GM18868 (cell line): ENCODE measurements at regions not wholly inside any gene's neighbourhood (a gene's known extent, or its start where the extent isn't known, plus 50 kb on each side); places are given as distances from the start of the nearest gene placed in this dataset.
"Not testable (repeated sequence)": the region's sequence is repeated elsewhere in the genome, so short reads cannot be mapped to it uniquely, and the experiment has no call there.

Source experiments
- ATAC-seq: cut with Tn5 transposase; IDR thresholded peaks from one replicate; pipeline ENCODE4 v1.9.1; 2021; ENCODE audit warnings: mild to moderate bottlenecking, moderate library complexity; ENCODE audit not compliant: unreplicated experiment

DNA sequence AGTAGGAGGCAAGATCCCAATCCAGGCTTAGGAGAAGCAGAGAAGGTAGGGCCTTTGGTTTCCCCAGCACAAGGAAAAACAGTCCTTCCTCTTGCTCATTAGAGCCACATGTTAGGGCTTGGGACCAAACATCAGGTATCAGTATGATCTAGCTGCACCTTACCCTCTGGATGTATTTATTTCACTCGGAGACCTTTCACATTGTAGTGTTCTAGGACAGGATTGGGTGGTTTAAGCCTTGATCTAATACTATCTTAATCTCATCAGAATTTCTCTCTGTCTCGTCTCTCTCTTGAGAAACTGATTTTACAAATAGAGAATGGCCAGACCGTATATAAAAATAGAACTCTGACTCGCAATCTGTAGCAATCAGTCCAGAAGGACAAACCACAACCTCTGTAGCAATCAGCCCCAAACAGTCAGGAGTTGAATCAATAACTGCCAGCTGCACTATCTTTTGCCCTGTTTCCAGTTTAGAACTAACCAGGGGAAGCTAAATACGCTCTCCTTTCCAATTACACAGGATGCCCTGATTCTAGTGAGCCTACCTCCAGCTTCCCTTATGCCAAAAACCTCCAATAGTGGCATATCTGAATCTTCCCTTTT lies 207.1 kb downstream of the TDRD15 start:
- no peak for ATAC-seq

DNA sequence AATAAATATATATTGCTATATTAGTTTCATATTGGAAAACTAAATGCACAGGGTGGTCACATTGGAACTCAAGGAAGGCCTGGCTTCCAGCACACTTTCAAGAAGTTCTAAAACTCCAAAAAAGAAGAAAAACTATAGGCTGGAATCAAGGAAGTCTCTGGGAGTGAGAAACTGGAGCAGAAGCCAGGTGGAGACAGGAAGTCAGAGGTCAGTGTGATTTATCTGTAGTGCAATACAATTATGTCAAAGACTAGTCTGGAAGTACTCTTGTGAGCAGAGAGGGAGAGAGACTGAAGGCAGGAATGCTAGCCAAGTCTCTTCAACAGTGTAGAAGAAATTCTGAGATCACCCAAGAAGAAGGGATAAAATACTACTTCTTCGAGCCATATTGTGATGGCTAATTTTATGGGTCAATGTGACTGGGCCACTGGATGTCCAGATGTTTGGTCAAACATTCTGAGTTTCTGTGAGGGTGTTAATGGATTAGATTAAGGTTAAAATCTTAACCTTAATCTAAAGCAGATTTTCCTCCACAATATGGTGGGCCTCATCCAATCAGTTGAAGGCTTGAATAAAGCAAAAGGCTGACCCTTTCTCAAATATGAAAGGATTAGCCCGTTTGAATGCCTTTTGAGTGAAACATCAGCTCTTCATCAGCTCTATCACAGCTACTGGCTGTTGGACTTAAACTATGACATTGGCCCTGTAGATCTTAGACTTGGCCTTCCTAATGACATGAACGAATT lies 208.0 kb downstream of the TDRD15 start:
- no peak for ATAC-seq

DNA sequence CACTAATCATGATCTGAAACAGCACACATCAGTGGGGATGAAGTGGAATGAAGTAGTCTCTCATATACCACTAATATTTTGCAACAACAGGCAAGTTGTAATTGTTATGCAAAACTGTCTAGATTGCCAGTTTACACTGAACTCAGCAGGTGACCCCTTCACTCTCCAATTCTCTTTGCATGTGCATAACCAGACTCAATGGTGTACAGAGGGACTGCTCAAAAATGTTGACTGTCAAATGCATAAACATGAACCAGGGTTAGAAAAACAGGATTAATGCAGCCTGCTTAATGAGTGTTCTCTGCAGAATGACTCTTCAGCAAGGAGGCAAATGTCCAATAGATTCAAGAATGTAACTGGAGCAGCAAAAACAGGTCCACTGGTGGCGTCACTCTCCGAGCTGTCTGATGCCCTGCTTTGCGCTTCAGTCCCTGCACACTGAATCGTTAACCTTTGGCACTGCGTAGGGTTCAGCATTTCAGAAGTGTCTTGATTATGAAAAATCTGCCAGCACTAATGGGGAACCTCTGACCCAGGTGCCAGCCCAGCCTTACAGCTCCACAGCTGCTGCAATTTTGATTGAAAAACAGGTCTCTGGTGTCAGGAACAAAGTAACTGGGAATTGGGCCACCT lies 209.3 kb downstream of the TDRD15 start:
- ATAC-seq = no peak

DNA sequence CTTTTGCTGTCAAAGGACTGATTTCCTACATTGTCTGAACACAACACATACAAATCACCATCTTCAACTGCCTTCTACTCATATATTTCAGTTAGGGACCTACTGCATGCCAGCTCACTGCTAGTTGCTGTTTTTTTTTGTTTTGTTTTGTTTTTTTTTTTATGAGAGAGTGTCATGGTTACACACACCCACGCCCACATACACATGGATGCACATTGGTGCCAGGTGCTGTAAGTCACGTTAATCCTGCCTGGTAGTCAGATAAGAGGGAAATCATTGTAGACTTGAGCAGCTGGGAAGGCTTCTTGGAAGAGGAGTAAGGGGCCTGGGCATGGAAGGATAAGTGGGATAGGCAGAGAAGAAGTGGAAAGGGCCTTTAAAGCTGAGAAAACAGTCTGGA lies 209.9 kb downstream of the TDRD15 start:
- no peak for ATAC-seq

DNA sequence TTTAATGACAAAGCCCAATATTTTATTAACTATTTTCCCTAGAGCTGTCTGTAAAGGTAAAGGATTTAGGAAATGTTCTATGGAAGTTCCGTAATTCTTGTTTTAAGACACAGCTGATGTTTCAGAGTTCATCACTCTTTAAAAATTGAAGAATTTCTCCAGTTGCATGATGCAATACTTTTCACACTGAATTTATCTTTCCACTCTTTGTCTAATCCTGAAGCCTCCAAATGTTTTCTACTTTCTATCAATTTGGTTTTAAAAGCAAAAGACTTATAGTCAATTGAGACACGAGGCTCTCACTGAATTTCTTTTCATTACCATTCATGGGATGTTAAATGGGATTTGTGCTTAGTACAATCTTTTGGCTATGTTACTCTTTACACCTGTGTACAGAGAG lies 223.2 kb downstream of the TDRD15 start:
- no peak for ATAC-seq

DNA sequence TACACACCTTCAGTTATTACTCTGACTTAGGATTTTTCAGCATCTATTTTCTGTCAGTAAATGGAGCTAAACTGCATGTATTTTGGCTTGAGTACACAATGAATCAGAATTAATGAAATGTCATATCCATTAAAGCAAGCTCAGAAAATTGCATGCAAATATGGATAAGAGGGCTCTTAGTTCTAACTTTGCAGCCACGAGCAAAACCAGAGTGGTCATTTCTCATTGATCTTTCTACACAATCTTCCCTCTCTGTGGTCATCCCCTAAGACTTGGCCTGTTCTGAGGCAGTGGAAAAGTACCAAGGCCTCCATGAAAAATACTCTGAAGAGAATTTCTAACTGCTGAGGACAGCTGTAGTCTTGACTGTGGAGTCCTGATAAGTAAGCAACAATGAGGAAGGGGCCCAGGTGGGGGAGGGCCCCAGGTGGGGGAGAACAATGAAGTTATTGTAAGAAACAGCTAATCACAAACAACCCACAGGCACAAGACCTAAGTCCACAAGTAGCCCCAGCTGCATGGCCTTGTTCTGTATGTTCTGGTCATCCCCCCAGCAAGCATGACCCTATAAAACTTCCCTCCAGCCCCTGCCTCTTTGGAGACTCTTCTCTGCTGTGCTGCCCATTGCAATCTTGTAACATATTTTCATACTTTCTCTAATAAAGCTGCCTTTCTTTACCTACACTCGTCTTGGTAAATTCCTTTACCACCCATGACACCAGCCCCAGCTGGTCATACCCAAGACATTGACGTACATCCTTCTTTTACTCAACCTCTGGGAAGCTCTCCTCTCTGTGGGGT lies 230.3 kb downstream of the TDRD15 start:
- no peak for ATAC-seq

DNA sequence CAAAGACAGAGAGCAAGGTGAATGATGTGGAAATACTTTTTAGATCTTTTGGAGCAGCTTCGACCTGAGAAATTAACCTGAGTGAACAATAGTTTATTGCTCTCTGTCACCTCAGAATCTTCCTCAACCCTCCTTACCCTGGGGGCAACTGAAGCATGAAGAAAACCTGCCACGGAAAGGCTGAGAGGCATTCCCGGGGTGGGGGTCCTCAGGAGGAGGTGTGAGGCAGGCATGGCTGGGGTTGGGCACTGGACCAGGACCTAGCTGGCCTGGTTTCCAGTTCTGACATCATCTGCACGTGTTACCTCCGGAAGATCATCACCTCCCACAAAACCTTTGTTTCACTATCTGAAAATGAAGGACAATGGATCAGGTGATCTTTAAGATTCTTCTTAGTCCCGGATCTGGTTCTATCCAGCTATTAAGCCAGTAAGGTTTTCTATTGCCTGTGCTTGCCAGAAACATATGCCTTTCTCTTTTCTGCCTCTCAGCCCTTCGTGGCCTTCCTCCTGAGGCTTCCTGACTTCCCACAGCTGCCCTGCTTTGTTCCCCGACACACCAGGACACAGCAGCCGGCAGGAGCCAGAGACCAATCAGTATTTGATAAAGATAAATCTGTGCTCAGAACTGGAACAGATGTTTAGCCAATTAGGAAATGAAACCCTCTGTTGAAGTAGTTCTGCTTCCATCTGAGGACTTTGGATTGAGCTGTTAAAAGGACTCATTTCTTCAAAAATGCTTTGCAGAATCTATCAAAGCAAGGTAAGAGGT lies 232.5 kb downstream of the TDRD15 start:
- no peak for ATAC-seq

DNA sequence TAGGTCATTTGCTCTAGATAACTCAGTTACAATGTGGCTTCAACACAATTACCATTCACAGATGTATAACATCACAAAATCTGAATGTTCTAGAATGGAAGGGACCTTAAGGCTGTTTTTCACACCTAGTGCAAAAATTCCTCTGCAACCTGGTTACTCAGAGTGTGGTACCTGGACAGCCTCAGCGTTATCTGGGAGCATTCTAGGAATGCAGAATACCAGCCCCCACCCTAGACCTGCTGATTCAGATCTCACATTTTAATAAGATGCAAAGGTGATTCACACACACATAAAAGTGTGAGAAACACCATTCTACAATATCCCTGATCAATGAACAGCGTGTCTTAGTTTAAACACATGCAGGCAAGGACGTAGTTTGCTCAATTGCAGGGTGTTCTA lies 233.1 kb downstream of the TDRD15 start:
- ATAC-seq = no peak

DNA sequence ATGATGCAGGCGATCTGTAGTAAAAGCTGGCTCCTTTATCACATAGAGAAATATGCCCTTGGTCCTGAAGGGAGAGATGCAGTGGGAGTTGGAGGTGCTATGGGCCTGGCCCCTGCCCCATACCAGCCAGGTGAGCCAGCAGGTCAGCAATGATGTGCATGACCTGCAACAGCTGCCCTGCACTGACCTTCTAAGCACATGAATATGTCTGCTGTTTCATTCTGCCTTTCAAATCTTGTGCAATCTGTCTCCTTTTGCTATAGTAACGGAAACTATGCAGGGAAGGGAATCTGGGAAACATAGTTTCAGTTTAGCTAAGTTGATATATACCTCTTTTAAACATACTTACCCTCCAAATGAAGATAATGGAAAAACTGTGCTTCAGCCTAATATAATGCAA lies 235.2 kb downstream of the TDRD15 start:
- ATAC-seq = no peak

DNA sequence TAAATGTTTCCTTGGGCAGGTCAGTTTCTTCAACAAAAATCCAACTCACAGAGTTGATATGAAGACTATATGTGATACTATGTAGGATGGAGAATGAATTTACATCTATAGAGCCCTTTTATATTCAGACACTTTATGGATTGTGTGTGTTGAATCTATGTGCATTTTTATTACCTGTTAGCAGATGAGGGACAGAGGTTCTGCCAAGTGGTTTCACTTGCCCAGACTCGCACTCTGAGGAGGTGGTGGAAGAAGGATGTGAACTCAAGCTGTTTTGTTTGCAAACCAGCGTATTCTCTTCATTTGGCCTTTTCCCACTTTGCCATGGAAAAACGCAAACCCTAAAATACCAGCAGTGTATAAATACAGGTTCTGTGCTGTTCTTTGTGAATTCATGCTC lies 237.6 kb downstream of the TDRD15 start:
- ATAC-seq = no peak

DNA sequence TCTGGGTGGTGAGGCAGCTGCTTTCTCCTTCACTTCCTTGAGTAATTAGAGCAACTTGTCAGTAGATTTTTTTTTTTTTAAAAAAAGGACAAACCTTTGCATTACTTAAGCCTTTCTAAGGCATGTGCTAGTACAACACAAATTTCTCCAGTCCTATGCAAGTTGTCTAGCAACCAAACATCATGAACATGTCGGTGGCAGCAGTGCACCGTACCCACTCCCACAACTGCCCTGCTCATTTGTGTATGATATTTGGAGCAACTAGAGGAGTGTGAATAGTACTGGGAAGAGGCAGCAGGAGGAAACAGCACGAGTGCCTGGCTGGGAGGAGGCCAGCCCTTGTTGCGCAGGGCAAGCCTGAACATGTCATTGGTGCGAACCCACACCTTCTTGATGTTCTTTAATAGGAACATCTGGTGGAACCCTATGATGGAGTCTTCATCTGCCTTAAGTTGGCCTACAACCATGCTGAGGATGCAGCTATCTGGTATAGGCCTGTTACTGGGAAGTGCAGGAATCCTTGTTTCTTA lies 238.3 kb downstream of the TDRD15 start:
- no peak for ATAC-seq

DNA sequence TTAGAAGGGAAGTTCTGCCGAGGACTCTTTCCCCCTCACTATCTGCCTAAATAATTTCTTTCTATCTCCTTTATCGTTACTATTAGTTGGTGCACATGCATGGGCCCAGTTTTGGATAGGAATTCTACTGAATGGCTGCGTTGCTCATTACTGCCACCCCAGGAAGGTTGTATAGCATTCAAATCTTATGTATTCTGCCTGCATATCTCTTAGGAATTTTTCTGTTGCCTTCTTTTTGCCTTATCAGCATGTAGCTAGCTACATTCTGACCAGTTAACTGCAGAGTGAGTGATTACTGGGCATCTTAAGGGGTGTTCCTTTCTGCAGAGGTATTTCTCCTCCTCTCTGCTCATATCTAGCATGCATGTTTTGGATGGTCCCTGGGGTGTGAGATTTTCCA lies 239.6 kb downstream of the TDRD15 start:
- no peak for ATAC-seq

DNA sequence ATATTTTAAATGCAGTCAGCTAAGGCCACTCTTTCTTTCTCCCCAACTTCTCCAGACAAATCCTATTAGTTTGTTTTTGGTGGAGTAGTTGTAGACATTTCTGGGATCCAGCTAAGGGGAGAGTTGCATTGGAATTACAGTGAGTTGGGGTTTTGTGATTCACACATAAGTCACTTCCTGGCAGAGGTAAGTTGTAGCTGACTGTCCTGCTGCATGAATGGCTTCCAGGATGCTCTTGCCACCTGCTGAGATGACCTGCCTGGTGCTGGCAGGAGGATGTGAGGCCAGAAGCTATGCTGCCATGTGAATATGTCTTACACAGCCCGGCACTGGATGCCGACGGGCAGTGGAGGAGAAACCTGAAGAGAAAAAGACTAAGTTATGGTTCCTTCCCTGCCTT lies 243.7 kb downstream of the TDRD15 start:
- ATAC-seq = no peak

DNA sequence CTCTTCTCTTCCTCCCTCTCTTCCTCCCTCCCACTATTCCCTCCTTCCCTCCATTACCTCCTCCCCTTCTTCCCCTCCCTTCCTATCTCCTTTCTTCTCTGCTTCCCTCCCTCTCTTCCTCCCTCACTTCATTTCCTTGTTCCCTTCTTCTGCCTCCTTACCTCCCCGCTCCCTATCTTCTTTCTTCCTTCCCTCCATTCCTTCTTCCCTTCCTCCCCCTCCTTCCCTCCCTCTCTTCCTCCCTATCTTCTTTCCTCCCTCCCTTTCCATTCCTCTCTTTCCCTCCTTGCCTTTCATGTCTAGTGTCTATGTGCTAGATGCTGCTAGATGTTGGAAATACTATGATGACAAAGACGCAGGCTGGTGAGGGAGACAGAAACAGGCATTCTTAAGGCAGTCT lies 246.0 kb downstream of the TDRD15 start:
- no peak for ATAC-seq

DNA sequence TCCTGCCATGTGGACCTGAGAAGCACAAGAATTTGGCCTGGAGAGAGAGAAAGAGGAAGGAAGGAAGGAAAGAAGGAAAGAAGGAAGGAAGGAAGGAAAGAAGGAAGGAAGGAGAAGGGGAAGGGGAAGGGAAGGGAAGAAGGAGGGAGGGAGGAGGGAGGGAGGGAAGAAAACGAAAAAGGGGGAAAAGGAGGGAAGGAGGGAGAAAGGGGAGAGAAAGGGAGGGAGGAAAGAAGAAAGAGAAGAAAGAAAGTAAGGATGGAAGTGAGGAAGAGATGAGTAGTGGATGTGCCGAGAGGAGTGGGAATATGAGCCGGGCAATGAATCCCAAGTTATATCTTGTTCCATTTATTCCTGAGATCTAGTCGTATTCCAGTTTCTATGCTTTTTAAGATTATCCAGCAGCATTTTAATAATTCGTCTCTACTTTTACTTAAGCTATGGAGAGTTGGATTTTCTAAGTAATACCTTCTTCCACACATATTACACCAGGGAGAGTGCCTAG lies 247.8 kb downstream of the TDRD15 start:
- ATAC-seq = no peak

DNA sequence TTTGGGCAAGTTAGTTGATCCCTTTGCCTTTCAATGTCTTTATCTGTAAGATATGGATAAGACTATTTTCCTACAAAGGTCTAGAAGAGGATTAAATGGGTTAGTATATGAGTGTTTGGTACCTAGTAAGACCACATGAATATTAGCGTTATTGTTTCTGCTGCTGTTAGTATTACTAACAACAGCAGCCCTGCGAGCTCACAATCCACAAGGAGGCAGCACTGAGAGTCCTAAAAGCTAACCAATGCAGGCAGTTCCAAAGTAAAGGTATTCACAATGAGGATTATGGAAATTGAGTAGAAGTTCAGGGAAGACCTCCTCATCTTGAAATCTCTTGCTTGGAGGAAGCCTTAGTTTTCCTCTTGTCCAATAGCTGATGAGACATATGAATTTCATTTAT lies 248.9 kb downstream of the TDRD15 start:
- peak; percentile 67 for ATAC-seq

DNA sequence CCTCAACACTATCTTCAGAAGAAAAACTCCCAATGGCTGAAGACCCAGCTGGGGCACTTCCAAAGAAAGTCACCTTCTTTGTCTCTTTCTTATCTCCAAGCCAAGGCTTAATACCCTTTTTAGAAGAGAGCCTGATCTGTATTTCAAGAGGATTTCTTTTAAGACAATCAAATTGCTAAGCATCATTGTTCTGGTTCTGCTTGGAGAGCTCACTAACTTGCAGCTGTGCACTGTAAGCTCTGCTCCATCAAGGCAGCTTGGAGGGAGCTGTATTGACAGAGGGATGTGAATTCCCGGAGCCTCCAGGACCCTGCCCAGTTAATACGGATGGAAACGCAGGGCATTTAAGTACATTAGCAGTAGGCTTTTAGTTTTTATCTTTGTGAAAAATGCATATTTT lies 253.1 kb downstream of the TDRD15 start:
- ATAC-seq = no peak

DNA sequence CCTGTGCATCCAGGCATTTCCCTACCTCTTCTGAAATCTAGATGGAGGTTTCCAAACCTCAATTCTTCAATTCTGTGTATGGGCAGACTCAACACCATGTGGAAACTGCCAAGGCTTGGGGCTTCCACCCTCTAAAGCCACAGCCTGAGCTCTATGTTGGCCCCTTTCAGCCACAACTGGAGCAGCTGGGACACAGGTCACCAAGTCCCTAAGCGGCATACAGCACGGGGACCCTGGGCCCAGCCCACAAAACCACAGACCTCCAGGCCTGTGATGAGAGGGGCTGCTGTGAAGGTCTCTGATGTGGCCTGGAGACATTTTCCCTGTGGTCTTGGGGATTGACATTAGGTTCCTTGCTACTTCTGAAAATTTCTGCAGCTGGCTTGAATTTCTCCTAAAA lies 255.4 kb downstream of the TDRD15 start:
- ATAC-seq = no peak

DNA sequence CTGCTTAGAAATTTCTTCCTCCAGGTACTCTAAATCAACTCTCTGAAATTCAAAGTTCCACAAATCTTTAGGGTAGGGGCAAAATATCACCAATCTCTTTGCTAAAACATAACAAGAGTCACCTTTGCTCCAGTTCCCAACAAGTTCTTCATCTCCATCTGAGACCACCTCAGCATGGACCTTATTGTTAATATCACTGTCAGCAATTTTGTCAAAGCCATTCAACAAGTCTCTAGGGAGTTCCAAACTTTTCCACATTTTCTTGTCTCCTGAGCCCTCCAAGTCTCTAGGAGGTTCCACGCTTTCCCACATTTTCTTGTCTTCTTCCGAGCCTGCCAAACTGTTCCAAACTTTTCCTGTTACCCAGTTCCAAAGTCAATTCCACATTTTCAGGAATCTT lies 255.9 kb downstream of the TDRD15 start:
- ATAC-seq = not testable (repeated sequence)

DNA sequence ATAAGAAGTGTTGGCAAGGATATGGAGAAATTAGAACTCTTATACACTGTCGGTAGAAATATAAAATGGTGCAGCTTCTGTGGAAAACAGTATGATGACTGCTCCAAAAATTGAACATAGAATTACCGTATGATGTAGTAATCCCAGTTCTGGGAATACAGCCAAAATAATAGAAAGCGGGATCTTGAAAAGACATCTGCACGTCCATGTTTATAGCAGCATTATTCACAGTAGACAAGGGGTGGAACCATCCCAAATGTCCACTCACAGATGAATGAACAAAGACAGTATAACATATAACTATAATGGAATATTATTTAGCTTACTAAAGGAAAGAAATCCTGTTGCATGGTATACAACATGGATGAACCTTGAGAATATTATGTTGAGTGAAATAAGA lies 257.7 kb downstream of the TDRD15 start:
- ATAC-seq = no peak
